Stimulated activated CD4-positive, alpha-beta T cell treated with anti-CD3 and anti-CD28 coated beads, Interleukin-2, amount 100 ng/mL, for 48 hours (primary cell): ENCODE measurements at regions not wholly inside any gene's neighbourhood (a gene's known extent, or its start where the extent isn't known, plus 50 kb on each side); places are given as distances from the start of the nearest gene placed in this dataset.

Experiments used
- DNase-seq, 2 donors: peaks; one replicate each; pipeline ENCODE4 v3.0.0-alpha.2; 2020

DNA sequence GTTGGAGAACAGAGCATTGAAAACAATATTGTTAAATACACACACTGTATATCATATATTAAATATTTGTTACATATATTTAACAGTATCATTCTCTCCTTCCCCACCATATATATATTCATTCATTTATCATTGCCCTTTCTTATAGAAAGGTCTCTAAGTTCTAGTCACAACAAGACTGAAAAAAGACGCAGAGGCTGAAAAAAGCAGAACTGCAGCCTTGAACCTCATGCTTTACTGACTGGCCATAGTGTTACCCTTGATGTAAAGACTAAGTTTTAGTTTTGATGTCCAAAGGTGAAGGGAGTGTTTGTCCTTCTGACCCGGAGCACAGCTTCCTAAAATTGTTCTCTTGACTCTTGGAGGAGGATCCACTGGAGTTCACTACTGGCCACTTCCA, 247.9 kb downstream of the PTEN start:
- no peak for DNase-seq

DNA sequence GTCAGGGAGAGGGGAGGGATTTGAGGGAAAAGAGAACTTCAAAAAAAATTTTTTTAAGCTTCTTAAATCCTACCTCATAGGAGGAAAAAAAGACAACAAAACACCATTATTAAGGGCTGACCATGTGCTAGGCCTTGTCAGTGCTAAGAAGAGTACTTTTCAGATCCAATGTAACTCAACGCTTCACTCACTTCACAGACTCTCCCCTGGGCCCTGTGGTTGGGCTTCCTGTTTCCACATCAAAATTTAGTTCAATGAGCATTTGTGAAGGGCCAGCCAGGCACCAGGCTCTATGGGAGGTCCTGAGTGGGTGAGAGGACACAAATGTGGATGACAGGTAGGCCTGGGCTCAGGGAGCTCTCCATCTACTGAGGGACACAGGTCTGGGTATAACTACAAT, 249.8 kb downstream of the PTEN start:
- no peak for DNase-seq

DNA sequence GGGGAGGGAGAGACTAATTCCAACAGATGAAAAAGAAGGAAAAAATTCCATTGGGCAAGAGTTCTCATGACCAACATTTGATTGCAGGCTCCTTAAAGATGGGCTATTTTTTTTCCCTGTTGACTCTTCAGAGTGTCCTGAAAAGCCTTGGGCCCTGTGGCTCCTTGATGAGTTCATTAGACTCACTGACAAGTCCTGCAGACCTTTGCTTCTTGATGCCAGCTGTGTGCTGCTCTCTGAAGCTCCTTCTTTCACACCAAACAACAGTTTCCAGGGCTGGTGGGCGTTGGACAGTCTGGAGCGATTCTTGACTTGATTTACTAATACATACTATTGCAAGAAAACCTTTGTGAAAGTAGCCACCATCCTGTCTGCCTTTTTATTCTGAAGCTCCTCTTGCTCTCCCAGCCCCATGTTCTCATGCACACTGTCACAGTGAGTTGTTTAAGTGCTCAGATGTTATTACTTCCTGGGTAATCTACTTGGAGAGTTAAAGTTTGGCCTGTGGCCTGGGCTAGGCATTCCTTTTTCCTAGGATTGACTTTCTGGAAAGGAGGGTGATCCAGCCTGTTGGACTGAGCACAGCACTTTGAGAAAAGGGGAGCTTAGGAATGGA, 250.3 kb downstream of the PTEN start:
- DNase-seq = no peak

DNA sequence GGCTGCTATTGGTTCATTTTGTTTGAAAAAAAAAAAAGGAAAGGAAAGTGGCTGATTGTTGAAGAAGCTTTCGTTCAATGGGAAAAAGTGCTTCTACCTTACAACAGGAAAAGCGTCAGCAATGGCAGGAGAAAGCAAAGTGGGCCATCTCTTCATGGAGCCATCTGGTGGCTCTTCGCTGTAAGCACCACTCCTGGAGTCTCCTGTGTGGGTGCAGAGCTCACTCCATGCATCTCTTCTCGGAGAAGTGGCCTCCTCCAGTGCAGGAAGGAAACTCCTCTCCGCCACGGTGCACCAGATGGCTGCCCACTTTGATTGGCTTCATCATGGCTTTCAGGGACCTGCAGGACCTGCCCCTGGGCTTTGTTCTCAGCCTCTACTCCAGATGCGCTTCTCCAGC, 250.9 kb downstream of the PTEN start:
- no peak for DNase-seq

DNA sequence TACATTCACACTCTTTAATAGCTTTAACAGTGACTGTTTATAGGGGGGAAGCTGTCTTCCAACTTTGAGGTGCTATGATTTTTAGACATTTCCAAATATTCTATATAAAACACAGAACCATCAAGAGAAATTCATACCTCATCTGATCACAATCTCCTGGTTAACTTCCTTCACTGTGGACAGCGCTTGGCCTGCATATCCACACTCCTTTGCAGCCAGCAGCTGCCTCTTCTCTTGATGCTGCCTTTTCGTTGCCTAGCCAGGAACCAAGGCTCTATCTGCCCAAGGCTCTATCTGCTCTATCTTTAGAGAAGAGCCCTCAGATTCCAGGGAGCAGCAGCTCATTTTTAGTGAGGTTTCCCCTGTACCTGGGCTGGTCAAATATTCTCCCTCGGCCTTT, 252.0 kb downstream of the PTEN start:
- no peak for DNase-seq

DNA sequence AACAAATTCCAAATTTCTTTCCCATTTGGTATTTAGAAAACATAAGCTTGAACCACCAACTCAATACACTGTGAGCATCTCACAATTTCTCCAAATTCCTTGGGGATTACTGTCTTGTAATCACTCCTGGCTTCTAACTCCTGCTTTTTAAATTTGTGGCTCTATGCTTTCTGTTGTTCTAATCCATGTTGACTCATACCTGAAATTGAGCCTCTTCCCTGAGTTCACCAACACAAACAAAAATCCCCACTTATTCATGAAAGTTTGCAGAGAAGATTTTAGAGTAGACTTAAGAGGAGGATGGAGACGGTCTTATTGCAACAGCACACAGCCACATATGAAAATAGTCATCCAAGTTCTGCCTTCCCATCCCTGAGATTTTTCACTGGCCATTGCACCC, 252.5 kb downstream of the PTEN start:
- DNase-seq = no peak

DNA sequence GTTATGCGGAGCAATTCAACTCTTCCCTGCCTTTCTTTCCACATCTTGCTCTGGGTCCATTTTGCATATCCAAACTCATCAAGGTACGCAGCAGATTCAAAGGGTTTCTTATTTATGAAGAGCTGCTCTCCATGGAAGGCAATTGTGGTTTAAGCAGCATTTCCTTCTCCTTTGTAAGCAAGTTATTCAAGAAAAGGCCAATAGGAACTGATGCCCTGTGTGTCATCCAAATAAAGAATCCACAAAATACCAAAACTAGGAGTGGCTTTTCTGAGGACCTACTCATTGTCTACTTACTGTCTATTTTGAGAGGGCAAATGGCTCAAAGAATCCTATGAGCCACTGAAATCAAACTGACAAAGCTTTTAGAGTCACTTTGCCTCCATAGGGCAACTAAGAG, 253.1 kb downstream of the PTEN start:
- no peak for DNase-seq

DNA sequence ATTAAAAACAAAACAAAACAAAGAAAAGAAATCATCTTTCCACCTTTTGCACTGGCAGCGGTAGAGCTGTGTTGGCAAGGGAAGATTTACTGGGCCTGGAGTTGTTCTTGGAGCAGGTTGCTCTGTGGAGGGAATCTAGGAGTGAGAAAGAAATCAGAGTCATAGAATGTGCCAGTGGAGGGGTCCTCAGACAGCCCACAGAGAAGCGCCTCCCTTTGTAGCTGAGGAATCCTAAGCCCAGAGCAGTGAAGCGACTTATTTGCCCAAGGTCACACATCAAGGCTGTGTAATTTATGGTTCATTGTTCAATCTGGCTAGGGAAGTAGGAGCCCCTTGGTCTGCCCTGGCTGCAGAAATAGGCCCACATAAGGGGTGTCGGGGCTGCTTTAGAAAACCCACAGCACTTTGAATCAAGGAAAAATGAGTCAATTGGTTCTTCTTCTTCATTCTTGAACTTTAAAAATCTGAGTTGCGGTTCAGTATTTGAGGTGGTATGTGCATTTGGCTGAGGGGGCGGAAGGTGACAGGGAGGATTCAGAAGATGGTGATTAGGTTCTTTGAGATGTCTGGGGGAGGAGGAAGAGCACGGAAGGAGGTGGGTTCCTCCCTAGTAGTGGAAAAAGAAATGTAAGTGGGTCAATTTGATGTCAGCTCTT, 253.7 kb downstream of the PTEN start:
- DNase-seq = peak; percentile 41 to 47

DNA sequence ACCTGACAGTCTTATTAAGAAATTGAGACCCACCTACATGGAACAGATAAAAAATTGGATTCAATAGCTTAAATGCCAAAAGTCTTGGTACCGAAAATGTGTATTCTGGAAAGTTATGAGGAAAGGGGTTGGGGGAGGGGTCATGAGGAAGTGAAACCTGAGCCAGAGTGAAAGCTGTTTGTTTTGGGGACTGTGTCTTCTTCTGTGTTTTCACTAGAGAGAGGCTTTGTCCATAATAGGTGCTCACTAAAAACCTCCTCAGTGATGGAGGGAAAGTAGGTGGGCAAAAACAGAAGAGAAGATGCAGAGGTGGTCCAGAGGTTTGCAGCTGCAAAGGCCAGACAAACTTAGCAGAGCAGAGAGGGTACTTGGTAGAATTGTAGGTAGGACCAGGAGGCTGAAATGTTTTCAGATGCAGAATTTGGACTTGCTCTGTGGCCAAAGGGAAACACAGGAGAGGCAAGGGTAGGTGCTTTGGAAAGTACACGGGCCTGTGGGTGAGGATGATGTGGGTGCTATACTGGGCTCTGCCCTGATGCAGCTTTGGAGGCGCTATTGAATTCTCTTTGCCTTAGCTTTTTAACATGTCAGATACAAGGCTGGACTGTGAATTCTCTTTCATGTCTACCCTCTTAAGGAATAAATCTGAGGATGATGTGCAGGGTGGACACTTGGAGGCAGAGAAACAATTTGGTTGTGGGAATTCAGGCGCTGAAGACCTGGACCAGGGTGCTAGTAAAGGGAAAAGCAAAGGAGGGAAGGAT, 254.6 kb downstream of the PTEN start:
- peak in 1 of 2 donors; percentile 13 for DNase-seq

DNA sequence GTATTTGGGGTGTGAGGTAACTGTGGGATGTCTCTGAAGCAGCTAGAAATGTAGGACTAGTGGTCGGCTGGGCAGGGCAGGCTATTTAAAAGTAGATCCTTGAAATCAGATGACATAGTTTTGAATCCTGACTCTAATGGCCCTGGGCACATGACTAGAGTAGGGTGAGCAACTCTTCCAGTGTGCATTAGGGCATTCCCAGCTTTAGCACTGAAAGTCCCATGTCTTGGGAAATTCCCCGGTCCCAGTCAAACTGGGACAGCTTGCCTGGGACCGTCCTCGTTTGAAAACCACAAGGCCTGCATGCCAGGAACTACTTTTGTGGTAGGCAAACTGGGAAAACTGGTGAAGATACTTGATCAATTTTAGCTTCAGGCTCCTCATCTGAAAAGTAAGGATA, 255.3 kb downstream of the PTEN start:
- DNase-seq = no peak

DNA sequence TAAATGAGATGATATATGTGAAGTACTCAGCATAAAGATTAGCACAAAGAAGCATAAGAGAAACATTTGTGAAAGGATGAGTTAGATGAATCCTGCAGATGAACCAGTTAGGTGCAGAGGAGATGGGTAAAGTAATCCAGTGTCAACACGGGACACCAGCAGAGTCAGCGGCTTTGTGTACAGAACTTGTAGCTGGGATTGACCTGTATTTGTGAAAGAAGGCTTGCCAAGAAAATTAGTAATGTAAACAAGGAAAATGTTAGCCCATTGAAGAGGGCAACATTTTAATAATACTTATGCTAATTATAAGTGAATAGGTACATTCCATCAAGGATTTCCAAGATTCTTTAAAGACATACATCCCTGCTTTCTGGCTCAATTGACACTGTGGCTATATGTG, 255.7 kb downstream of the PTEN start:
- no peak for DNase-seq

DNA sequence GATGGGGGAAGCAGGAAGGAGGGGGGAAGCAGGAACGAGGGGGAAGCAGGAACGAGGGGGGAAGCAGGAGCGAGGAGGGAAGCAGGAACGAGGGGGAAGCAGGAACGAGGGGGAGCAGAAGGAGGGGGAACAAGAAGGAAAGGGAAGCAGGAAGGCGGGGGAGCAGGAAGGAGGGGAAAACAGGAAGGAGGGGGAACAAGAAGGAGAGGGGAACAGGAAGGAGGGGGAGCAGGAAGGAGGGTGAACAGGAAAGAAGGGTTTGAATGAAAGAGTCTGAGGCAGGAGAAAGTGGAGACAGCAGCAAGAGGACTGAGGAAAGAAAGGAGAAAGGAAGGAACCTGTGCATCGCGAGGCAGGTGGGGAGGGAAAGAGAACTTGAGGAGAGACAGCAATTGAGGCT, 256.6 kb downstream of the PTEN start:
- DNase-seq = no peak

DNA sequence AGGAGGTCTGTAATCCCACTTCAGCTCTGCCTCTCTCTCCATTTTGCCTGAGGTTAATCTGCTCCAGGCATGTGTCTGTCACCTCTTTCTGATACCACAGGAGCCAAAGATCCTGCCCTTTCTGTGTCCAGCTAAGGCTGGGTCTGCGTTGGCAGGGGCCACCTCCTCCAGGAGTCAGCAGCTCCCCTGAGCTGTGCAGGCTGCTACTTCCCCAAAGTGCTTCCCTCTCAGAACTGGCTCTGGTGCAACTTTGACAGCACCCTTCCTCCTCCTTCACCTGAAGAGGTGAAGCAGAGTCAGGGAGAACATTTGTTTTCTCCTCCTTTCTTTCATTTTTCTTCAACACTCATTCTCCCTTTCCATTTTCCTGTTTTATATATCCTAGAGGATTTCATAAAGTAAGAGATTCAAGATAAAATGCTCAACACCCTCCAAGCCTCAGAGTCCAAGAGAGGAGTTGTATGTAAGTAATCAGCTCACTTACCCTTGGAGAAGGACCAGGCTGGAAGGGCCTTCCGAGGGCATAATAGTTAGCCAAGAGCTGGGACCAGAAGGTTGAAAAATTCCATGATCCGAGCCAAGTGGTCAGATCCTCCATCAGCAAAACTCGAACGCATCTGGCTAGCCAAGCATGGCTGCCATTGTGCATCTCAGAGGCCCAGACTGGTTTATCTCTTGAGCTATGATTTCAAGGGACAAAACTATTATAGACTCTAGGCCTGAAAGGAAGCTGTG, 257.3 kb downstream of the PTEN start:
- no peak for DNase-seq

DNA sequence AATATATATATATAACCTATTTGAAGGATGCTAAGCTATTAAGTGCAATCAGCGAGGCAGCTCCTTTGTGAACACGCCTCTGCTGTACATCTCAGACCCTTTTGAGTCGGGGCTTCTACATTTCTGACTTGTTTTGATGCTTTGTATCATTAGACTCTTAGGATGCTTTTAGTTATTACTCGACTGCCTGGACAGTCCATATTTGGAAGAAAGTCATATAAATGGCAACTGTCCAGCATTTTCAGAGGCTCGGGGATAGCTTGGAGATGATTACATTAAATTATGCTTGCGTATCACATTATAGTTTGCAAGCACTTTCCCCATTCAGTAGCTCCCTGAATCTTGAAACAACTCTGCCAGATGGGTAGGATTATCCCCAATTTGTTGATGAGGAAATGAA, 257.9 kb downstream of the PTEN start:
- DNase-seq = no peak

DNA sequence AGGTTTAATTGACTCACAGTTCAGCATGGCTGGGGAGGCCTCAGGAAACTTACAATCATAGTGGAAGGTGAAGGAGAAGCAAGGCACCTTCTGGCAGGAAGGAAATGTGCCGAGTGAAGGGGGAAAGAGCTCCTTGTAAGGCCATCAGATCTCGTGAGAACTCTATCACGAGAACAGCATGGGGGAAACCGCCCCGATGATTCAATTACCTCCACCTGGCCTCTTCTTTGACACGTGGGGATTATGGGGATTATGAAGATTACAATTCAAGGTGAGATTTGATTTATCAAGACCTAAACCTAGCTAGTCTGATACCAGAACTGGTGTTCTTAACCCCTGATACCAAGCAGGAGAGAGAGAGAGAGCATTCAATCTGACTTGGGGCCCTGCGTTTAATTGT, 258.7 kb downstream of the PTEN start:
- DNase-seq = no peak

DNA sequence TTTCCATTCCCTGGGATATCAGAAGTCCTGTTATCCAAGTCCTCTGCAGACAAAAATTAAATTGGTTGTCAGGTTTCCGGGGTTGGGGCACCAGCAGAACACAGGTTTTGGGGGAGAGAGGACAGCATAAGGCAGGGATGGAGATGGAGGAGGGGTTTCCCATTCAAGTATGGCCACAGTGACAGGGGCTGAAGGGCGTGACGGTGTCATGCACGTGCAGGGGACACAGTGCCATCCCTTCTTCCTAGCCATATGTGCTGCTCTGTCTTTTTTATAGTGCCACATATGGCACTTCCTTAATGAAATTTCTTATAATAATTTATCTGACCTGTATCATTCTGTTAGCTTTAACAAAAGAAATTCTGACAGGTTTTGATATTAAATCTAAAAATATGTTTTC, 259.2 kb downstream of the PTEN start:
- no peak for DNase-seq

DNA sequence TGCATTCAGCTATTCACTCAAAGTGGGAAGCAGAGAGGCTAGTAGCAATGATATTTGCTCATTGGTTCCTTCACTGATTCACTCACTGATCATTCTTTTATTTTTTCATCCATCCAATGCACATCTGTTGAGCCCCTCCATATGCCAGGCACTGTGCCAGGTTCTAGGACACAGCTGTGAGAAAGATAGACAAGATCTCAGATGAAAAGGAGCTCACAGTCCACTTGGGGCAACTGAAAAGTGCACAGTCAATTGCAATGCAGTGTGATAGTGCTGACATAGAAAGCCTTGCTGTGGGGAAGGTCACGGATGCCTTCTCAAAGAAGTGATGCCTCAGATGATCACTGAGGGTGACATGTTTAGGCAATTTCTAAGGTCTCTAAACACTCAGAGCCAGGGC, 262.3 kb downstream of the PTEN start:
- DNase-seq = no peak

DNA sequence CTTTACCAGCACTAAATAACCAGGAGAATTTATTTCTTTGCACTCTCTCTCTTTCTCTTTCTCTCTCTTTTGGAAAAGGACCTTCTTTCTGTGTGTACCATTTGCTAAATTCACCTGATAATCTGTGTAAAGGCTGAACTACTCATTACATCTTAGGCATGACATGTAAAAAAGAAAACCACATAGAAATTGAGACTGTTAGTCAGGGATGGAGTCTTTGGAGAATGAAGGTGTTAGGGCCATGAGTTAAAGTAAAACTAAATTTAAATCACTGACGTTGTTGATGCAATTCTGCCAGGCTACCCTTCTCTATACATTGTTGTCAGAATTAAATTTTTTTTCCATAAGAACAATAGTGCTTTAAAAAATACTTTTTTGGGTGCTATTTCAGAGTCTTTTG, 263.3 kb downstream of the PTEN start:
- no peak for DNase-seq

DNA sequence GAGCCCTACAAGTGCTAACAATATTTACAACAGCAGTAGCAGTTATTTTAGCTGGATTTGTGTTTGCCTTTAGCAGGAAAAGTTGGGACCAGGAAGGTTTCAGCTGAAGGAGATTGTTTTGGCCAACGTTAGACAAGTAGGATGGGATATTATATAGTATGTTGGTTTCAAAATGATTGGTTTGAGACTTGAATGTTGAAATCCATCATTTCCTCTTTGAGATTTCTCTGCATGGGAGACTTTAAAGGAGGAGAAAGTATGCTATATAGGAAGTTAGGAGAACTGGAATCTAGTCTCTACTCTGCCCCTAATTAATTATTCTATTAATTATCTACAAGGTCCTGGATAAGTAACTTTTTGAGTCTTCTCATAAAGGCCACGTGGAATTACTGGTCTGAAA, 263.8 kb downstream of the PTEN start:
- no peak for DNase-seq

DNA sequence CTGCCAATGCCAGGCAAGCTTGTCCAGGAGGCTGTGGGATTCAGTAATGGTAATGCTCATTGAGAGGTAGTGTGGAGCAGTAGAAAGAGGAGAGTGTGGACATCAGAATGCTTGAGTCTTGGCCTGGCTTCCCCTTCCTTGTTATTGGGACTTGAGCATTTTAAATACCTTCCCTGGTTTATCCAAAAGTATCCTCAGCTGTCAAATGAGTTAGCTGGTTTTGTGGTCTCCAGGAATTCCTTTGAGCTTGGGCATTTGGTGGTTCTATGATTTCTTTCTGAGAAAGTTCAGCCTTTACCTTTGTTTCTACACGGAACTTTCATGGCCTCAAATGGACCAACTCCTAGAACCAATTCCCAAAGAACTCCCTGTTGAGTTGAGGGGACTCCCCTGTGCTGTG, 264.3 kb downstream of the PTEN start:
- DNase-seq = no peak

DNA sequence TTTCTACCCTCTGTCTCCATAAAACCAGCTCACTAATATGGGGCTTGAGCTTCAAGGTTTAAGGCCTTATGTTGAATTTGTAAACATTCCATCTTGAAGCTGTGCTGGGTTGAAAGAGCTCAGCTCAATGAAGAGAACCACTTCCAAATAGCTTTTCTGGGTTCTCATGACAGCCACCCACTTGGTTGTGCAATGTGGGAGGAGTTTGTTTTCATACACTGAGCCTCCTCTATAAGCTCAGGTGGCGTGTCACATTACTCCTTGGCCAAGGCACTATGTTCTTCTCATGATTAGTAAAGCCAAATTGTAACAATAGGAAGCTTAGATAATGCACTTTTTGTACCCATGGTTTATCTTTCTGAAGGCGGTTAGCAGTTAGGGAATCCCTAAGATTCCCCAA, 265.6 kb downstream of the PTEN start:
- no peak for DNase-seq

DNA sequence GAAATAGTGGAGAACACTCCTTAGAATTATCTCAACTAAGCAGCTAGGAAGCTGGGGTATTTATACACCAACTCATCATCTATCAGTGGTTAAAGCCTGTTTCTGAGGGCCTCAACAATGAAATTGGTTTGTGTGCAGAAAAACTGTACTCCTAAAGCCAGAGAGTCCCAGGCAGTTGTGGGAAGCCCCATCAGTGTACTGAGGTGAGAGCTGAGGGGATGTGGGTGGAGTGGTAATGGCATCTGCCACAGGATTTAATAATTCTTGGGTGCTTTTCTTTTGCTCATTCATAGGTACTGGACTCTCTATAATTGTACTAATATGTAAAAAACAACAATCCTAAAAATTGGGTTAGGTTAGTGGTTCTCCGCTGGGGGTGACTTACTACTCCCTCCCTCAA, 267.5 kb downstream of the PTEN start:
- no peak for DNase-seq

DNA sequence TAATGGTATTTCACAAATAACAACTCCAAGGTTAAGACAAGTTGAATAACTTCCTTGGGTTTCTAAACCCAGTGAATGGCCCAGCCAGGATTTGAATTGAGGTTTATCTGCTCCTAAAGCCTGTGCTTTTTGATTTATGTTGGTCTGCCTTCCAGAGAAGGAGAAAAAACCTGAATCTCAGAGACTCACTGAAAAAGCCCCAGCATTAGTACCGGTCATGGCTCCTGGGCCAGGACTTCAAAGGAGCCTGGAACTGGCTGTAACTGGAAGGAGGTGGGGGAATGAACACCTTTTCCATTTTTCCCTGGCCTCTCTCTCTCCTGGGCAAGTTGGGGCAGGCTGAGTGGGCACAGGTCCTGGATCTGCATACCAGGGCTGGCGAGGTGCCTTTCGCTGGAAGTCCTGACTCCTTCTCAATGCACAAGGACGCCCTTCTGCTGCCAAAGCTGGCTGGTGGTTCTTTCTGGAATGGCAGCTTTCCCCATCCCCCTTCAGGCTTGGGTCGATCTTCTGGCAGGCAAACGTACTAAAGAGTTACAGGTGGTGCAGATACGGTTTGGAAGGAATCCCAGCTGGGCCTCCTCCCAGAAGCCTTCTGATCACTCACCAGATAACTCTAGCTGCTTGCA, 268.2 kb downstream of the PTEN start:
- DNase-seq = no peak
